Lower leg skin (tissue), 4 donors: ENCODE measurements at regions not wholly inside any gene's neighbourhood (a gene's known extent, or its start where the extent isn't known, plus 50 kb on each side); places are given as distances from the start of the nearest gene placed in this dataset.

Experiments
- DNase-seq, 2 donors: peaks; one replicate each; pipeline ENCODE4 v3.0.0-alpha.2; 2019; ENCODE audit warnings: low spot score in 2 of 2
- H3K4me3 ChIP-seq: fragments of 200-600 bp; sonication (generic); 2 replicates; pipeline ENCODE4 v1.5.1; 2017; ENCODE audit warnings: mild to moderate bottlenecking, low read depth; ENCODE audit not compliant: poor library complexity, severe bottlenecking
- POLR2A ChIP-seq, 2 donors: fragments of 450-650 bp; IDR thresholded peaks; one replicate each; pipeline ENCODE4 v1.6.1; 2016 to 2017; ENCODE audit warnings: antibody characterized with exemption in 2 of 2, mild to moderate bottlenecking in 1 of 2, moderate library complexity in 1 of 2
- WGBS, 2 donors: methylation state at CpG; one replicate each; pipeline ENCODE4 v1.1.5; 2018; 5-methylcytosine and 5-hydroxymethylcytosine counted together
- intact Hi-C: fragments of 100-400 bp; cut with DNase I; formaldehyde crosslinking; loops from one replicate; pipeline ENCODE4 v1.15.0; 2023; ENCODE audit warnings: low total_unique reads
- TF ChIP-seq, protein P1 (sequence below), 3 donors: fragments of 450-650 bp; IDR thresholded peaks; one replicate each; pipeline ENCODE4 v1.5.1; 2016; ENCODE audit warnings: antibody characterized with exemption in 3 of 3, mild to moderate bottlenecking in 3 of 3, moderate library complexity in 2 of 3

DNA sequence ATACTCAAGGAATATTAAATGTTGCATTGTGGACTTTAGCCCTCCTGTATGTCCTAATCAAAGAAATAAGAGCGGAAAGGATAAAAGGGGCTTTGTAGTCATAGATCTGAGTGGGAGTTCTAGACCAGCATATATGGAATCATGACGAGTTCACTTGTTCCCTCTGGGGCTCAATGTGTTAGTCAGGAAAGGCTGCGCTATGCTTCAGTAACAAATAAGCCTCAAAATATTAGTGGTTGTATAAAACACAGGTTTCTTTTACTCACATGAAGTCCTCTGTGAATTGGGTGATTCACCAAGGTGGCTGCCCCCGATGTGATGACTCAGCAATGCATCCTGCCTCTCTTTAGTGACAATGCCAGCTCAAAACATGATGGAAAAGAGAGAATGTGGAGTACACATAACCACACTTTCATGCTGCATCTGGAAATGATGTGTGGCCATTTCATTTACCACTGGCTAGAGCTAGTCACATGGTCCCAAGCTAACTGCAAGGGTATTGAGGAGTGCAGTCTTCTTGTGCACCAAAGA is 63.3 kb upstream of the IRX5 start:
- intact Hi-C loops = no loop called here
- H3K4me3 ChIP-seq = no peak overlapping the region
- 83 to 91% methylated on average over 4 of the region's 4 CpGs for WGBS, 2 donors
- TF ChIP-seq, protein P1, sequence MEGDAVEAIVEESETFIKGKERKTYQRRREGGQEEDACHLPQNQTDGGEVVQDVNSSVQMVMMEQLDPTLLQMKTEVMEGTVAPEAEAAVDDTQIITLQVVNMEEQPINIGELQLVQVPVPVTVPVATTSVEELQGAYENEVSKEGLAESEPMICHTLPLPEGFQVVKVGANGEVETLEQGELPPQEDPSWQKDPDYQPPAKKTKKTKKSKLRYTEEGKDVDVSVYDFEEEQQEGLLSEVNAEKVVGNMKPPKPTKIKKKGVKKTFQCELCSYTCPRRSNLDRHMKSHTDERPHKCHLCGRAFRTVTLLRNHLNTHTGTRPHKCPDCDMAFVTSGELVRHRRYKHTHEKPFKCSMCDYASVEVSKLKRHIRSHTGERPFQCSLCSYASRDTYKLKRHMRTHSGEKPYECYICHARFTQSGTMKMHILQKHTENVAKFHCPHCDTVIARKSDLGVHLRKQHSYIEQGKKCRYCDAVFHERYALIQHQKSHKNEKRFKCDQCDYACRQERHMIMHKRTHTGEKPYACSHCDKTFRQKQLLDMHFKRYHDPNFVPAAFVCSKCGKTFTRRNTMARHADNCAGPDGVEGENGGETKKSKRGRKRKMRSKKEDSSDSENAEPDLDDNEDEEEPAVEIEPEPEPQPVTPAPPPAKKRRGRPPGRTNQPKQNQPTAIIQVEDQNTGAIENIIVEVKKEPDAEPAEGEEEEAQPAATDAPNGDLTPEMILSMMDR (IDR thresholded peaks at IDR 0.05) = no peak
- TF ChIP-seq POLR2A (IDR thresholded peaks at IDR 0.05) = no peak
- DNase-seq = no peak

DNA sequence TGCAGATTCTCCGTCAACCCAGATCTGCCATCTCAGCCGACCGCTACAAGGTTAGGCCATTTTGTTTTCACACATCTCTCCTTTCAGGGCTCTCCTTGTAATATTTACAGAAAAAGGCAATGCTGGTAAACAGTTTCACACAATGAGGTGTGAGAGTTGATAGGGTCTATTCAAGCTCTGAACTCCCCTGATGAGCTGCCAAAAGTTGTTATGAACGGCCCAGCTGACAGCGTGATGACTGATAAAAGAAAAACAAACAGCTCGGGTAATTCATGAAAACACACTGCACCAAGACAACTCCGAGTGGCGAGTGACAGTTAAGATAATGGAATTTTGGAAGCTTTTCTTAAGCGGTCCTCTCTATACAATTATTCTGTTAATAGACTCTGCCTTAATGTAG is 68.1 kb upstream of the IRX5 start:
- DNase-seq = no peak
- TF ChIP-seq POLR2A (IDR thresholded peaks at IDR 0.05) = no peak
- intact Hi-C loops = no loop called here
- WGBS, 2 donors = 77 to 86% methylated on average over 9 of the region's 9 CpGs
- no peak overlapping the region for H3K4me3 ChIP-seq

DNA sequence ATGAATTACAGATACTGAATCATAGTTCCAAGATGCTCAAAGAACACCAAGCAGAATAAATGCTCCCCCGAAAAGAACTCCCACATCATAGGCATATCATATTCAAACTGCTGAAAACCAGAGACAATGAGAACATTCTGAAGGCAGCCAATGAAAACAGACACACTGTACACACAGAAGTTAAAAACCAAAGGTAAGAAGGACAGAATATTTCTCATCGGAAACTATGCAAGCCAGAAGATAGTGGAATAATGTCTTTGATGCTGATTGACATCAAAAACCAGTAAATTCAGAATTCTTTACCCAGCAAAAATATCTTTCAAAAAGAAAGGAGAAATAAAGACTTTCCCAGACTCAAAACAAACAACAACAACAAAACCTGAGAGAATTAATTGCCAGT is 73.8 kb upstream of the IRX5 start:
- intact Hi-C loops = no loop called here
- TF ChIP-seq POLR2A (IDR thresholded peaks at IDR 0.05) = no peak
- TF ChIP-seq, protein P1 (IDR thresholded peaks at IDR 0.05) = no peak
- WGBS, 2 donors = 94 to 95% methylated on average over 2 of the region's 2 CpGs
- H3K4me3 ChIP-seq = no peak overlapping the region
- DNase-seq = no peak

DNA sequence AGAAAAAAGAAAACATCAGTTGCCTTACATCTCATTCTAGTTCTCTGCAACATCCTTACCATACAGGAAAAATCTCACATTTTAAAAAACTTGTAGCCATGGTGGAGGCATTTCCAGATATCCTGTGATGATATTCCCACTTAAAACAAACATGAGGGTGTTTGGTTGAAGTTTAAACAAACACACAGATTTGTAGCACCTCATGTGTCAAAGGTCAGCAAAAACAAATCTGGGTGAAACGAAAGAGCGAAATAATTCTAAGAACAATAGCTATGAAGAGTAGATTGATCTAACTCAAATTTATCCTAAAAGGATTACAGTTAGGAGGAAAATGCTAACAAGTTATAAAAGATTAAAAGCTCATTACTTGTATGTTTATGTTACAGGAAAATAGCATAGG is 83.1 kb upstream of the IRX5 start:
- TF ChIP-seq POLR2A (IDR thresholded peaks at IDR 0.05) = no peak
- TF ChIP-seq, protein P1 (IDR thresholded peaks at IDR 0.05) = no peak
- intact Hi-C loops = no loop called here
- DNase-seq = no peak
- 81 to 88% methylated on average over 2 of the region's 2 CpGs for WGBS, 2 donors
- H3K4me3 ChIP-seq = no peak overlapping the region

DNA sequence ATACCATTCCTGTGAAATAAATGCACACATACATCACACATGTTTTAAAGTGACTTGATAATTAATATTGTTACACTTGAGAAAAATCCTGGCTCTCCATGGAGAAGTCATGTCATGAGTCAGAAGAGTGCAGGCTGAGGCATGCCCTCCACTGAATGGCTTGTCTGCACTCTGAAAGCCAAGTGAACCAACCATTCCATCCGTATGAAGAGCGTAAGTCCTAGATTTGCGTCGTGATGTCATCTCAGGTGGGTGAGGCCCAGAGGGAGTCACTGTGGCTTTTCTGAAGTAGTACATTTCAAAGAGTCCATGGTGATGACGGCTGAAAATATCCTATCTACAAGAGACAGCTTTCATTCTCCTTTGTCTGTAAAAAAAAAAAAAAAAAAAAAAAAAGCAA is 83.5 kb upstream of the IRX5 start:
- 56 to 57% methylated on average over 5 of the region's 5 CpGs for WGBS, 2 donors
- TF ChIP-seq, protein P1 (IDR thresholded peaks at IDR 0.05) = no peak
- TF ChIP-seq POLR2A (IDR thresholded peaks at IDR 0.05) = no peak
- intact Hi-C loops = no loop called here
- H3K4me3 ChIP-seq = no peak overlapping the region
- peak in 1 of 2 donors; percentile 68 for DNase-seq

DNA sequence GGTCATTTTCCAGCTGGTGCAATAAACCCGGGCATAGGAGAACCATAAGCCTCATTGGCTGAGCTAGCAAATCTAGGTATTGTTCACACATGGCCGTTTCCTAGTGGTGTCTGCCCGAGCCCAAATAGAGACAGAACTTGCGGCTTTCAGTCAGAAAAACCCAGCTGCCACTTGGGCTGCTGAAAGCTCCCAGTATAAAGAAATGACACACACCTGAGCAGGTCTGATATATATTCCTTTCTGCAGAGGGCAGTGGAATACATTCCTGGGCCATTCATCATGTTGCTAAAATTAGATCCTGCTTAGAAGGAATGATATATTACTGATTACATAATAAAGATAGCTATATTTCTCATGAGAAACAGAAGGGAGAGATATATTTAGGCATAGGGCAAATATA is 83.9 kb upstream of the IRX5 start:
- H3K4me3 ChIP-seq = no peak overlapping the region
- TF ChIP-seq, protein P1 (IDR thresholded peaks at IDR 0.05) = no peak
- TF ChIP-seq POLR2A (IDR thresholded peaks at IDR 0.05) = no peak
- no peak for DNase-seq
- WGBS, 2 donors = 33 to 46% methylated on average over 4 of the region's 4 CpGs
- intact Hi-C loops = no loop called here
